B cell (primary cell): ENCODE measurements at regions not wholly inside any gene's neighbourhood (a gene's known extent, or its start where the extent isn't known, plus 50 kb on each side); places are given as distances from the start of the nearest gene placed in this dataset.

Experiments used
- ATAC-seq: fragments of 200-7000 bp; cut with Tn5 transposase; one replicate; pipeline ENCODE4 v1.10.0; 2021; ENCODE audit warnings: low read depth, mild to moderate bottlenecking, moderate number of reproducible peaks, moderate library complexity
- CTCF ChIA-PET: fragments of 350-600 bp; sonication (Branson Sonifier 250); formaldehyde crosslinking; loops from one replicate; lab custom pipeline; 2021; ENCODE audit warnings: antibody characterized with exemption, inconsistent platforms; lab: Charles Lee
- POLR2A ChIA-PET: fragments of 350-600 bp; sonication (Branson Sonifier 250); formaldehyde crosslinking; loops from one replicate; lab custom pipeline; 2021; ENCODE audit warnings: antibody characterized with exemption; lab: Charles Lee
- DNase-seq: peaks from one replicate; pipeline ENCODE4 v3.0.0; 2013
- H2AFZ ChIP-seq: 2 replicates; pipeline ENCODE4 v1.6.1; 2012; ENCODE audit warnings: mild to moderate bottlenecking, low read depth, low read length; ENCODE audit not compliant: insufficient read depth, poor library complexity, severe bottlenecking
- H3K27ac ChIP-seq, 2 donors: 1 replicate in 1 of 2; 2 replicates in 1 of 2; pipeline ENCODE4 v1.5.1; 2012 to 2013; ENCODE audit warnings: low read length in 2 of 2, mild to moderate bottlenecking in 2 of 2, moderate library complexity in 1 of 2
- H3K27me3 ChIP-seq, 4 experiments: fragments of 200-600 bp in 1 of 4; sonication (generic) in 1 of 4; replicated peaks in 1 of 4; 1 replicate in 2 of 4; 2 replicates in 2 of 4; pipeline versions ENCODE4 v1.6.1 to v1.7.0; 2013 to 2016; ENCODE audit warnings: low read length in 3 of 4, mild to moderate bottlenecking in 2 of 4, mixed read lengths in 1 of 4, moderate library complexity in 1 of 4; ENCODE audit not compliant: insufficient read depth in 4 of 4, control insufficient read depth in 3 of 4; ENCODE audit errors: control extremely low read depth in 1 of 4
- H3K36me3 ChIP-seq, 2 experiments: replicated peaks in 1 of 2; 1 replicate in 1 of 2; 2 replicates in 1 of 2; pipeline versions ENCODE4 v1.6.1 to v1.7.1; 2013; ENCODE audit warnings: low read length in 1 of 2; ENCODE audit not compliant: insufficient read depth in 2 of 2, control insufficient read depth in 1 of 2; ENCODE audit errors: control extremely low read depth in 1 of 2, extremely low read depth in 1 of 2
- H3K4me1 ChIP-seq, 2 donors: fragments of 200-600 bp in 1 of 2; sonication (generic) in 1 of 2; 1 replicate in 1 of 2; 2 replicates in 1 of 2; pipeline versions ENCODE4 v1.5.1 to v1.6.1; 2013 to 2017; ENCODE audit warnings: low read length in 2 of 2; ENCODE audit not compliant: control insufficient read depth in 2 of 2, insufficient read depth in 2 of 2
- H3K4me2 ChIP-seq: replicated peaks from 2 replicates; pipeline ENCODE3; 2012; ENCODE audit warnings: mild to moderate bottlenecking, low read depth, low read length; ENCODE audit not compliant: poor library complexity, severe bottlenecking
- H3K4me3 ChIP-seq, 5 experiments: fragments of 200-600 bp in 1 of 5; sonication (generic) in 1 of 5; 1 replicate in 3 of 5; 2 replicates in 2 of 5; pipeline versions ENCODE4 v1.5.1 to v1.7.0; 2011 to 2016; ENCODE audit warnings: low read length in 4 of 5, mild to moderate bottlenecking in 4 of 5, low read depth in 2 of 5, control low read depth in 1 of 5, moderate library complexity in 1 of 5; ENCODE audit not compliant: insufficient read depth in 1 of 5; ENCODE audit errors: control extremely low read depth in 1 of 5, extremely low read depth in 1 of 5
- H3K79me2 ChIP-seq: fragments of 200-600 bp; sonication (generic); one replicate; pipeline ENCODE4 v1.6.0; 2016; ENCODE audit warnings: low read length; ENCODE audit not compliant: control insufficient read depth, insufficient read depth
- H3K9ac ChIP-seq: fragments of 200-600 bp; sonication (generic); 2 replicates; pipeline ENCODE4 v1.6.1; 2017; ENCODE audit warnings: mild to moderate bottlenecking, low read length, moderate library complexity
- H3K9me3 ChIP-seq, 3 donors: one replicate each; pipeline versions ENCODE4 v1.6.1 to v1.7.1; 2013; ENCODE audit warnings: low read length in 2 of 3; ENCODE audit not compliant: control insufficient read depth in 2 of 3, insufficient read depth in 1 of 3; ENCODE audit errors: control extremely low read depth in 1 of 3
- H4K20me1 ChIP-seq: 2 replicates; pipeline ENCODE4 v1.6.0; 2012; ENCODE audit warnings: mild to moderate bottlenecking, low read length; ENCODE audit not compliant: insufficient read depth, control insufficient read depth, poor library complexity, severe bottlenecking
- H3K27ac Mint-ChIP-seq: one replicate; pipeline ENCODE4 v1.8.0; 2021; ENCODE audit warnings: mixed read lengths
- H3K27me3 Mint-ChIP-seq: one replicate; pipeline ENCODE4 v1.8.0; 2021; ENCODE audit warnings: mixed read lengths
- H3K4me1 Mint-ChIP-seq: one replicate; pipeline ENCODE4 v1.8.0; 2021; ENCODE audit warnings: mixed read lengths
- H3K4me3 Mint-ChIP-seq: one replicate; pipeline ENCODE4 v1.8.0; 2021; ENCODE audit warnings: mixed read lengths
- H3K9me3 Mint-ChIP-seq: one replicate; pipeline ENCODE4 v1.8.0; 2022; ENCODE audit warnings: mixed read lengths; ENCODE audit not compliant: insufficient read depth
- EZH2 ChIP-seq: IDR thresholded peaks from 2 replicates; pipeline ENCODE4 v1.6.1; 2012; ENCODE audit warnings: borderline replicate concordance, low read depth, mild to moderate bottlenecking, moderate library complexity, low read length; ENCODE audit not compliant: insufficient read depth, poor library complexity, severe bottlenecking
- WGBS: methylation state at CpG from one replicate; pipeline ENCODE4 v1.1.5; 2013; ENCODE audit warnings: missing lambda C conversion rate; ENCODE audit not compliant: insufficient coverage; 5-methylcytosine and 5-hydroxymethylcytosine counted together
- intact Hi-C: fragments of 100-400 bp; cut with micrococcal nuclease; formaldehyde crosslinking; loops from one replicate; pipeline ENCODE4 v1.10.0; 2022
- TF ChIP-seq, protein P1 (sequence below): fragments of 200-600 bp; IDR thresholded peaks from one replicate; pipeline ENCODE4 v1.8.0; 2022; ENCODE audit warnings: antibody characterized with exemption, mild to moderate bottlenecking

DNA sequence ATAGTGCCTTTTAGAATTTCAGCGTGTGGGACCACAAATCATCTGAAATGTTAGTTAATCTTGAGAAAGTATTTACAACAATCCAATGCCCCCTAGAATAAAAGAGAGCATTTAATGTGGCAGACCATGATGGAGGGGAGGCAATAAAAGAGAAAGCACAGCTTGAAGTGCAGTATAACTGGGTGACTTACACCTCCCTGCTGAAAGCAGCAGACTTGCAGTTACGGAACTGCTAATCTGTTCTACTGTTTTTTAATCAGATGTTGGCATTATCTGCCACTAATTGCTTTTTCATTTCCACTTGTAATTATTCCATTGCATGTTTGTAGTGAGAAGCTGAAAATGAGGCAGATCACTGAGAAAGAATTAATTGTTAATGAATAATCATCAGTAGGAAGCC, 130.5 kb upstream of the ITGA4 start:
- H3K9me3 Mint-ChIP-seq = peaks cover 5% of the 10 kb centered on the region
- no peak for ATAC-seq
- H3K27me3 Mint-ChIP-seq = no peaks in the 10 kb centered on the region
- no peak for DNase-seq
- no peaks in the 10 kb centered on the region for H3K36me3 ChIP-seq
- no peak for TF ChIP-seq EZH2
- TF ChIP-seq, protein P1, sequence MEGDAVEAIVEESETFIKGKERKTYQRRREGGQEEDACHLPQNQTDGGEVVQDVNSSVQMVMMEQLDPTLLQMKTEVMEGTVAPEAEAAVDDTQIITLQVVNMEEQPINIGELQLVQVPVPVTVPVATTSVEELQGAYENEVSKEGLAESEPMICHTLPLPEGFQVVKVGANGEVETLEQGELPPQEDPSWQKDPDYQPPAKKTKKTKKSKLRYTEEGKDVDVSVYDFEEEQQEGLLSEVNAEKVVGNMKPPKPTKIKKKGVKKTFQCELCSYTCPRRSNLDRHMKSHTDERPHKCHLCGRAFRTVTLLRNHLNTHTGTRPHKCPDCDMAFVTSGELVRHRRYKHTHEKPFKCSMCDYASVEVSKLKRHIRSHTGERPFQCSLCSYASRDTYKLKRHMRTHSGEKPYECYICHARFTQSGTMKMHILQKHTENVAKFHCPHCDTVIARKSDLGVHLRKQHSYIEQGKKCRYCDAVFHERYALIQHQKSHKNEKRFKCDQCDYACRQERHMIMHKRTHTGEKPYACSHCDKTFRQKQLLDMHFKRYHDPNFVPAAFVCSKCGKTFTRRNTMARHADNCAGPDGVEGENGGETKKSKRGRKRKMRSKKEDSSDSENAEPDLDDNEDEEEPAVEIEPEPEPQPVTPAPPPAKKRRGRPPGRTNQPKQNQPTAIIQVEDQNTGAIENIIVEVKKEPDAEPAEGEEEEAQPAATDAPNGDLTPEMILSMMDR = no peak
- H3K4me3 ChIP-seq = no peak overlapping the region
- H4K20me1 ChIP-seq = no peaks in the 10 kb centered on the region
- H3K4me2 ChIP-seq = no peak overlapping the region
- no peak overlapping the region for H3K4me3 Mint-ChIP-seq
- H3K27ac Mint-ChIP-seq = no peak overlapping the region
- peaks cover 0 to 6% of the 10 kb centered on the region in 2 donors for H3K4me1 ChIP-seq
- H3K9ac ChIP-seq = no peak overlapping the region
- peaks cover 0 to 4% (median 1%) of the 10 kb centered on the region in 3 donors for H3K9me3 ChIP-seq
- H3K27ac ChIP-seq = no peak overlapping the region
- H2AFZ ChIP-seq = peak overlapping the region; percentile 17
- whole genome bisulfite sequencing = no CpG with 5 or more reads among the region's 2 CpGs
- H3K79me2 ChIP-seq = no peaks in the 10 kb centered on the region
- POLR2A ChIA-PET = no interaction called here
- intact Hi-C loops = loop anchor here (2.0 kb wide), 1 partner anchor 14 kb away; no protein-coding TSS in a partner anchor
- CTCF ChIA-PET = interaction anchor here (1.2 to 1.7 kb wide), 3 partner anchors 9 to 140 kb away, joined by 3 to 4 read pairs (median 4); no protein-coding TSS in a partner anchor
- H3K27me3 ChIP-seq = no peaks in the 10 kb centered on the region
- peaks cover 11% of the 10 kb centered on the region for H3K4me1 Mint-ChIP-seq

DNA sequence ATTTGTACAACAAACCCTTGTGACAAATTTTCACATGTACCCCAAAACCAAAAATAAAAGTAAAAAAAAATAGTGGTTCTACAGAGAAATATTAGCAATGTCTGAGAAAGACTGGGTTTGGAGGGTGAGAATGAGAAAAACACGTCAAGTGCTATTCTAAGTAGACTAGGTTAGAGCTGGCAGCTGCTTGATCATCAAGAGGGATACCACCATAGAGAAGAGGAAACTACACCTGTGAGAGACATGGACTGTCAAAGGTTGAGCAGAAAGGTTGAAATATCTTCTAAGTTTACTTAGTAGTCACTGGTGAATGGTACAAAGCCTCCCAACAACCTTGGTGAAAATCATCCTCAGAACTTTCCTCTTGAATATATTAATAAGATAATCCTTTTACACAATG, 126.9 kb upstream of the ITGA4 start:
- WGBS = 92% methylated on average over 1 of the region's 1 CpG
- Histone ChIP-seq H3K36me3 (no peaks in the 10 kb centered on the region), H3K4me2 (no peak overlapping the region), H4K20me1 (no peaks in the 10 kb centered on the region), H3K27me3 (no peaks in the 10 kb centered on the region), H3K79me2 (no peaks in the 10 kb centered on the region), H3K9me3 (peaks cover 0 to 4% (median 1%) of the 10 kb centered on the region in 3 donors), H3K4me1 (peaks cover 9 to 15% of the 10 kb centered on the region in 2 donors), H3K9ac (no peak overlapping the region), H3K4me3 (no peak overlapping the region), H2AFZ (no peak overlapping the region), H3K27ac (no peak overlapping the region)
- ChIA-PET POLR2A (no interaction called here), CTCF (interaction anchor here (0.9 to 1.2 kb wide), 2 partner anchors 17 to 127 kb away, joined by 3 read pairs; partner anchors contain the start of gene ITGA4)
- ATAC-seq (no peak), DNase-seq (no peak)
- intact Hi-C loops = no loop called here
- Mint-ChIP-seq H3K27me3 (no peaks in the 10 kb centered on the region), H3K4me3 (no peak overlapping the region), H3K4me1 (peaks cover 23% of the 10 kb centered on the region), H3K27ac (no peak overlapping the region), H3K9me3 (peaks cover 5% of the 10 kb centered on the region)
- no peak for TF ChIP-seq EZH2
- TF ChIP-seq, protein P1 = no peak
